Loucy (cell line): ENCODE measurements at regions not wholly inside any gene's neighbourhood (a gene's known extent, or its start where the extent isn't known, plus 50 kb on each side); places are given as distances from the start of the nearest gene placed in this dataset.
A peak's percentile ranks its signal among the peaks of the same experiment; 100 is the strongest.

Experiments
- CTCF ChIP-seq: fragments of 200-600 bp; sonication (generic); conservative IDR thresholded peaks from 2 replicates; pipeline ENCODE4 v1.5.1; 2014; ENCODE audit warnings: mild to moderate bottlenecking, antibody characterized with exemption, low read length
- EZH2phosphoT487 ChIP-seq: fragments of 200-600 bp; IDR thresholded peaks from 2 replicates; pipeline ENCODE4 v1.6.1; 2018; ENCODE audit warnings: antibody characterized with exemption, mild to moderate bottlenecking, moderate library complexity, borderline replicate concordance

- TF ChIP-seq CTCF, result peak; percentile 66
- TF ChIP-seq EZH2phosphoT487, result no peak
These were observed 644.1 kb downstream of the MID1IP1 start for GRCh38 chrX:39445336-39445735.
